ENCODE measurements at regions not wholly inside any gene's neighbourhood (a gene's known extent, or its start where the extent isn't known, plus 50 kb on each side); places are given as distances from the start of the nearest gene placed in this dataset.
"Not testable (repeated sequence)": the region's sequence is repeated elsewhere in the genome, so short reads cannot be mapped to it uniquely, and the experiment has no call there.

DNA sequence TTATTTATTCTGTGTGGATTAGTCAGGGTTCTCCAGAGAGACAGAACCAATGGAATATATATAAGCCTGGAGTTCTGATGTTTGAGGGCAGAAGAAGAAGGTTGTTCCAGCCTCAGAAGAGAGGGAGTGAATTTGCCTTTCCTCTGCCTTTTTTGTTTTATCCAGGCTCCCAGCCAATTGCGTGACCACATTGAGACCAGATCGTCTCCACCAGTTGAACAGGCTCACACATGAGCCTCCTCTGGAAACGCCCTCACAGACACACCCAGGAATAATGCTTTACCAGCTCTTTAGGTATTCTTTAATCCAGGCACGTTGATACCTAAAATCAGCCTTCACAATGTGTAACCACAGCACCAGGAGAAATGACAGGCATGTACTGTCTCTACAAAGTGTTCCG lies 923.1 kb downstream of the TBL1XR1 start:
- no peak for DNase-seq (ENCODE audit: extremely low read depth, low read depth)

DNA sequence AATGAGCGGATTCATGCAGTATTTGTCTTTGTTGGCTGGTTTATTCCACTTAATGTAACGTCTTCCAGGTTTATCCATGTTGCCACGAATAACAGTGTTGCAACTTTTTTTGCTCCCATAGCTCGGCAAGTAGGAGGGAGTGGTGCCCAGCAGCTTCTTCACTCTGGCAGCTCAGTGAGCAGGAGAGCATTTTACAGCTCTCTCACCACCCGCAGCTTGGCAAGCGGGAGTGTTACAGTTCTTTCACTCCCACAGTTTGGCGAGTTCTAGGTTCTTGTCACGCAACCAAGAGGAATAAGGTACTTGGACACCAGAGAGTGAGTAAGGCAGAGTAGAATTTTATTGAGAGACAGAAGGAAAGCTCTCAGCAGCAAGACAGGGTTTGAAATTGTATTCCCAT lies 935.2 kb downstream of the TBL1XR1 start:
- no peak for DNase-seq (ENCODE audit: extremely low read depth, low read depth)

- DNase-seq (ENCODE audit: extremely low read depth, low read depth): no peak
Measured at GRCh38 chr3:176247191-176247590, 950.1 kb downstream of the TBL1XR1 start.

DNA sequence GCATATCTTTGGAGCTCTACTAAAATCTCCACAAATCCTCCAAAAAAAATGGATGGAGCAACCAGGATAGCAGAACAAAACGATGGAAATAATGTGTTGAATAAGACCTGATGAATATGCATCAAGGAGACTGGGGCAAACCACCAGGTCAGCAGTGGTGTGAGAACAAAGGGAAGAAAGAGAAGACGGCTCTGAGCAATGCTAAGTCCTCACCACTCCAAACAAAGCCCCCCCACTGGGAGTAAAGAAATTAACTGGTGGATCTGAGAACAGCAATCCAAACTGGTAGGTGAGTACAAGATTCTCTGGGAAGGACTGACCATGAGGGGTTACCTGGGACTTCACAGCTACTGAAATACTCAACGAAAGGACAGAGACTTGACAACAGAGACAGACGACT lies 977.3 kb downstream of the TBL1XR1 start:
- DNase-seq (ENCODE audit: extremely low read depth, low read depth): no peak

- DNase-seq (ENCODE audit: extremely low read depth, low read depth): no peak
Measured at GRCh38 chr3:176214758-176215157, 982.5 kb downstream of the TBL1XR1 start.

DNA sequence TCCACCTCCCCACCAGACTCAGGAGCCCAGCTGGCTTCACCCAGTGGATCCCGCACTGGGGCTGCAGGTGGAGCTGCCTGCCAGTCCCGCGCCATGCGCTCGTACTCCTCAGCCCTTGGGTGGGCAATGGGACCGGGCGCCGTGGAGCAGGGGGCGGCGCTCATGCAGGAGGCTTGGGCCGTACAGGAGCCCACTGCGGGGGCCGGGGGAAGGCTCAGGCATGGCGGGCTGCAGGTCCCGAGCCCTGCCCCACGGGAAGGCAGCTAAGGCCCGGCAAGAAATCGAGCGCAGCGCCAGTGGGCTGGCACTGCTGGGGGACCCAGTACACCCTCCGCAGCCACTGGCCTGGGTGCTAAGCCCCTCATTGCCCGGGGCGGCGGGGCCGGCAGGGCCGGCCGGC lies 984.0 kb downstream of the TBL1XR1 start:
- not testable (repeated sequence) for DNase-seq (ENCODE audit: extremely low read depth, low read depth)

DNA sequence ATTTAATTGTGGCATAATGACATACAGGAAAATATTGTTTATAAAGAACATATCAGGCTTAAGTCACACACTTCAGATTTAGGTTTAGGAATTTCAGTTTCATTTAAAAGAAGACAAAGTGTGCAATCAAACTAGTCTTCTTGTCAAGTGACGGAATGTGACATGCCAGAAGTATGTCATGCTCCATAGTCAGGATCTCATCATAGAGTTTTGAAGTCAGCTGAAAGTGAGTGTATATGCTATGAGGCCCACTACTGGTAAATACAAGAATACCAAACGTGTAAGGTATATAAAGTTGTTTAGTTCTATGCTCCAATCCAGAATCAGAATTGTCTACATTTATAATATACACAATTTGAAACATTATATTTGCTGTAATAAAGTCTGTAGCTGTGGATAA lies 988.4 kb downstream of the TBL1XR1 start:
- DNase-seq (ENCODE audit: extremely low read depth, low read depth): no peak

DNA sequence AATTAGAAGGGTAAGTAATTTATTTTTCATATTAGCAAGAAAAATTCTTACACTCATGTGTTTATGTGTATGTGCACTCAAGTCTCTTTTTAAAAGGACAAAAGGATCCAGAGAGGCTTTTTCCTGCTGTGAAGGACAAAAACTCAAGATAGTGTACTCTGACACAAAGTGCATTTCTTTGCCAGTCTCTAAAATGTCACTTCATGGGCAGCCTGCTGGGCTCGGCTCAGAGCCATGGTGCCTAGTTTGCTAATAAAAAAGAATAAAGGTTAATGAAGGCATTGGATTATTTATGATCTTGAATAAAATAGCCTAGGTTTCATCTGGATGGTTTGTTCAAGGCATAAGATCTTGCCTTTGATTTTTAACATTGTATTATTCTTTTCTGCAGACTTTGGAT lies 989.0 kb downstream of the TBL1XR1 start:
- DNase-seq (ENCODE audit: extremely low read depth, low read depth): no peak

DNA sequence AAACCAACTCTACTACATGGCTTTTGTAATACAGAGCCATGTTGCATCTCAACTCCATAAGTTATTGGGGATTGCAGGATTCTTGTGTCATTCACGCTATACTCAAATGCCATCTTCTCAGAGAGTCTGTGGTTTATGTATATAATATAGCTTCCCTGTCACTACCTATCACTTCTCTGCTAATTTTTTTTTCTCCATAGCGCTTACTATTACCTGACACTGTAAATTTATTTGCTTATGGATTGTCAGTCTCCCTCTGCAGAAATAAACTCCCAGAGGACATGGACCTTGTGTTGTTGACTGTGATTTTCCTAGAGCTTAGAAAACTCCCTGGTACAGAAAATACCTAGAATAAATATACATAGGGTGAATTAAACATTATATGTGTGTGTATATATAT lies 990.5 kb downstream of the TBL1XR1 start:
- DNase-seq (ENCODE audit: extremely low read depth, low read depth): no peak

DNA sequence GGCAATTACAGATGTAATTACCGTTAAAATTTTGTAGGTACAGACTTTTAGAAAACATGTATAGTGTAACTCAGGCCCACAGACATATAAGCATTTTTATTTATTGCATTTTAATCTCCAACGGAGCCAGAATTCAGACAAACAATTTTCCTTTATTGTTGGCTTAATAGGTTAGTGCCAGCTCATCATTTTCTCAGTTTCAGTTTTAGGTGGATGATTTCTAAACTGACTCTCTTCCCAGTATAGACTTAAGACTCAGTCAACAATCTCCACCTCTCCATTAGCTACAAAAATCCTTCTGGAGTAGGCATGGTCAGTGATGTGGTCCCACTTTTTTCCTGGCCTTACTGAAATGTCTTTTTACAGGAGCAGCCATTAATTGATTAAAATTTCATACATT lies 994.6 kb downstream of the TBL1XR1 start:
- DNase-seq (ENCODE audit: extremely low read depth, low read depth): no peak

DNA sequence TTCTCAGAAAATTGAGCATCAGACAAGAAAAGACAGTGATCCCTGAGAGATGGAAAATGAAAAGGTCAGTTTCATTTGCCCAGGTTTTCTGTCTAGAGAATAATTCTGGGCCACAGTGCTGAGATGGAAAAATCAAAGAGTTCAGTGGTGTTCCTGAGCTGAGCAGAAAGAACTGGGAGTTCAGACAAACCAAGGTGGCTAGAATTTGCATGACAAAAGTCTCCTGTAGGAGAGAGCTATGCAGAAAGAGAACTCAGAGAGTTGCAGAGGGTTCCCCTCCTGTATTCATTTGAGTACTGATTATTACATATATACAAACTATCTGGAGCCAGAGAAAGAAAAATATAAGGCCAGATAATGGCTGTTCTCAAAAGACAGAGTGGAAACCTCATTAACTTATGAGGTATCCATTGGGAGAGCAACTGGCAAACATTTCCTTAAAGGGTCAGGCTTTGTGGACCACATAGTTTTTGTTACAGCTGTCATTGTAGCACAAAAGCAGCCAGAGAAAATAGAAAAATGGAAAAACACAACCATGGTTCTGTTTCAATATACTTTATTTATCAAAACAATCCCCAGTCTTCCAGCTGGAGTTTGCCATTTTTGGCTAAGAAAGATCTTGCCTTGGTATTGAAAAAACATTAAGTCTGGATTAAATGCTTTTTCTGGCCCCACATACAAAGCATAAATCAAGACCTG lies 1004.1 kb downstream of the TBL1XR1 start:
- DNase-seq (ENCODE audit: extremely low read depth, low read depth): no peak

DNA sequence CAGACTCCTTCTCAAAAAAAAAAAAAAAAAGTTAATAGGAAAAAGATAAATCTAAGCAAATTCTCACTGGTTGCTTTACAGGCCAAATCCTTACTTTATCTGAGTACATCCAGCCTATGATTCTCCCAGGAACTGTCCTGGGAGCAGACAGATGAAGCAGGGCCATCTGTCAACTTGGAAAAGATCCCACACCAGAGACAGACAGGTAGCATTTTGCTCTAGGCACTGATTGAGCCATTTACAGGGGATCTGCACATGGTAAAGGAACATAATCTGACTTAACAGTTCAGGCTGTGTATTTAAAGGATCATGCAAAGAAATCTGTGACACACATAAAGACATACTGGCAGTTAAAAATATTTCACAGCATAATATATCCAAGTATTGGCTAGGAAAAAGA lies 1006.5 kb downstream of the TBL1XR1 start:
- DNase-seq (ENCODE audit: extremely low read depth, low read depth): no peak

DNA sequence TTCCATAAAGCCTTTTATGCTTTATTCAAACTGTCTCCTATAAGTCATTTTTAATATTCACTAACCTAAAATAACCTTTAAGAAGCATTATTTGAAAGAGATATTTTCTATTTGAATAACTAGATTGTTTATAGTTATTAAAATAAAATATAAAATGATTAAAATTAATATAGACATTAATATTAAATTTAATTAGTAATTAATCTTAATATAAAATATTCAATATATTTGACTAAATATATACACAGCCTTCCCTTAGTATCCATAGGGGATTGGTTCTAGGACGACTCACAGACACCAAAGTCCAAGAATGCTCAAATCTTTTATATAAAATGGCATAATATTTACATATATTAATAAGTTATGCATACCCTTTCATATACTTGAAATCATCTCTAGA lies 1014.1 kb downstream of the TBL1XR1 start:
- DNase-seq (ENCODE audit: extremely low read depth, low read depth): no peak

DNA sequence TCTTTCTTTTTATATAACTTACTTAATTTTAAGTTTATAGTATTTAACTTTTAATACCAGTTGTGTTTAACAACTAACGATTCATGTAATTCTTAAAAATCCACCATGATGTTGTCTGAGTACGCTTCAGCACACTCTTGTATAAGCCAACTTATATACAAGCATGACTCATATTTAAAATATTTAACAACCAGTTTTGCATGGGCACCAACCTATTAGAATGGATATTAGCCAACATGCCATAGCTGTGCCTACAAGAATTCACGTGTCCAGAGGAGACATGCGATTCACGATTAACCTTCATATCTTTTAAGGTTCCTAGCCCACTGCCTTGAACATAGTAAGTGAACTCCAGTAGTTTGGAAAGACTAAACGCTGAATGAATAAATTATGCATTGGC lies 1023.2 kb downstream of the TBL1XR1 start:
- no peak for DNase-seq (ENCODE audit: extremely low read depth, low read depth)

- no peak for DNase-seq (ENCODE audit: extremely low read depth, low read depth)
Measured at GRCh38 chr3:176172492-176172891, 1024.8 kb downstream of the TBL1XR1 start.

DNA sequence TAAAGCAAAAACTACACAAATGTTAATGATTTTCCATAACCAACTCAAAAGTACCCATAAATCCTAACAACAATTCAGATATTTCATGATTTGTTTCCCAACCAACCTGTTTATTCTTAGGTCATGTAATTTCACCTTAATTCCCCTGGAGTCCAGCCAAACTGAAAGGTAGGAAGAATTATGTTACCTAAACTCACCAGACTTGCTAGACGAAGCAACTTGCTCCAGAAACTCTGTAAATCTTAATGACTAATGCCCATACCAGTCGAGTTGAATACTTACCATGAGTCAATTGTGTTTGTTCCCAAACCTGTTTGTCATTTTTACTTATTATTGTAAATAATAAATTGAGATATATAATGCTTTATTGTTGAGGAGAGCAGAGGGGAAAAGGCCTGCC lies 1030.0 kb downstream of the TBL1XR1 start:
- no peak for DNase-seq (ENCODE audit: extremely low read depth, low read depth)

DNA sequence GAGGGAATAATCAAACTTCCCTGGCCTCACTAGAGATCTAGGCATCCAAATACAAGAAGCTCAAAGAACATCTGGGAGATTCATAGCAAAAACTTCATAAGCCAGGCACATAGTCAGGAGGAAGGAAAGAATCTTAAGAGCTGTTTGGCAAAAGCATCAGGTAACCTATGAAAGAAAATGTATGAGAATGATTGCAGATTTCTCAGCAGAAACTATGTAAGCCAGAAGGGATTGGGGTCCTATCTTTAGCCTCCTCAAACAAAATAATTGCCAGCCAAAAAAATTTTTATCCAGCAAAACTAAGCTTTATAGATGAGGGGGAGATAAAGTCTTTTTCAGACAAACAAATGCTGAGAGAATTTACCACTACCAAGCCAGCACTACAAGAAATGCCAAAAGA lies 1036.3 kb downstream of the TBL1XR1 start:
- DNase-seq (ENCODE audit: extremely low read depth, low read depth): no peak

DNA sequence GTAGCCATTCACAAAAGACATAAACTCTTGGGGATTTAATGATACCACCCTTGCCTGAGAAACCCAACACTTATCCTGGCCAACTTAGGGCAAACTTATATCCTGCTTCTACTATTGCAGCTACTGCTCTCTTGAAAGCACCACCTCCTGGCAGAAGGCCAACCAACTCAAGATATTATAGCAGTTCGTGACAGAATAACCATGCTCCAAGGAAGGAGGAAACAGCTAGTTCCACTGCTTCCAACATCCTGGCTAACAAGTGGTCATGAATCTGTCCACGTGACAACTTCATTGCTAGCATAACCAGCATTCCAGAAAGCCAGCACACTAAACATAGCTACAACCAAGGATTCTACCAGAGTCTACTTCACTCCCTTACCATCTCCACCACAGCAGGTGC lies 1037.5 kb downstream of the TBL1XR1 start:
- no peak for DNase-seq (ENCODE audit: extremely low read depth, low read depth)

DNA sequence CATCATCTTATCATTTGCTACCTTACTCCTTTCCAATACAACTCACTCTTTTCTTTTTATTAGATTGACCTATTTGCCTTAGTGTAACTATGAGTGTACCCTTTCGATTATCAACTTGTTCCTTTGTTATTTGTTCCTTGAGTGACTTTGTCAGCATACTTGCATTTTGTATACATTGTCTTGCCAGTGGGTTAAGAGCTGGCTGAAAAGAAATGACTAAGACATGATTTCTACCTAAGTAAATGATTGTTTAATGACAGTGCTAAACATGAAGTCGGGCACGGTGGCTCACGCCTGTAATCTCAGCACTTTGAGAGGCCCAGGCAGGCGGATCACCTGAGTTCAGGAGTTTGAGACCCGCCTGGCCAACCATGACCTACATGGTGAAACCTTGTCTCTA lies 1042.3 kb downstream of the TBL1XR1 start:
- DNase-seq (ENCODE audit: extremely low read depth, low read depth): no peak

- DNase-seq (ENCODE audit: extremely low read depth, low read depth): no peak
Measured at GRCh38 chr3:176149567-176149966, 1047.7 kb downstream of the TBL1XR1 start.

DNA sequence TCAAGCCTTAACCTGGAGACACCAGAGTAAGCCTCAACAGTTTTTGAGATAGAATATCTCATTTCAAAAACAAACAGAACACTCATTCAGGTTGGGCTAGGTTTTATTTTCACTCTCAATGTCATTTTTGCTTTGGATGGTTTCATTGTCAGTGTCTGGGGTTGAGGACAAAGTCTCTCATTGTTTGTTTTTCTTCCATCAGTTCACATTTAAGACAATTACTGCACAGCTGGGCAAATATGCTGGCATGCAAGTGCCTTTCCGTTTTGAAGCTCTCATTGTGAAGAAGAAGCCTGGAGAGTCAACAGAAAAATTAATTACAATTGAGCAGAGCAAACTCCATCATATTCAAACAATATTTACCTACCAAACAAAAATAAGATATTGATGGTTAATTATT lies 1050.0 kb downstream of the TBL1XR1 start:
- no peak for DNase-seq (ENCODE audit: extremely low read depth, low read depth)

GRCh38 chr3:176141837-176142236 lies 1055.4 kb downstream of the TBL1XR1 start:
- no peak for DNase-seq (ENCODE audit: extremely low read depth, low read depth)

GRCh38 chr3:176120507-176120906 lies 1076.8 kb downstream of the TBL1XR1 start:
- no peak for DNase-seq (ENCODE audit: extremely low read depth, low read depth)
